ENCODE measurements at regions not wholly inside any gene's neighbourhood (a gene's known extent, or its start where the extent isn't known, plus 50 kb on each side); places are given as distances from the start of the nearest gene placed in this dataset.
"Not testable (repeated sequence)": the region's sequence is repeated elsewhere in the genome, so short reads cannot be mapped to it uniquely, and the experiment has no call there.

GRCh38 chr1:199057322-199057721 is 418.5 kb downstream of the PTPRC start:
- no peak for DNase-seq

- no peak for DNase-seq
Observed at GRCh38 chr1:199058281-199058680, 419.4 kb downstream of the PTPRC start.

GRCh38 chr1:199064971-199065370 is 426.1 kb downstream of the PTPRC start:
- no peak for DNase-seq

- no peak for DNase-seq
Observed at GRCh38 chr1:199067483-199067882, 428.6 kb downstream of the PTPRC start.

- no peak for DNase-seq
Observed at GRCh38 chr1:199071080-199071479, 432.2 kb downstream of the PTPRC start.

GRCh38 chr1:199073166-199073565 is 434.3 kb downstream of the PTPRC start:
- DNase-seq = no peak

- no peak for DNase-seq
Observed at GRCh38 chr1:199075792-199076191, 437.0 kb downstream of the PTPRC start.

GRCh38 chr1:199079994-199080393 is 441.2 kb downstream of the PTPRC start:
- DNase-seq = no peak

- no peak for DNase-seq
Observed at GRCh38 chr1:199081739-199082138, 442.9 kb downstream of the PTPRC start.

- DNase-seq = no peak
Observed at GRCh38 chr1:199082778-199083389, 444.0 kb downstream of the PTPRC start.

GRCh38 chr1:199083680-199084079 is 444.8 kb downstream of the PTPRC start:
- DNase-seq = peak; percentile 63

GRCh38 chr1:199084293-199084692 is 445.5 kb downstream of the PTPRC start:
- peak; percentile 73 for DNase-seq

GRCh38 chr1:199085903-199086302 is 447.1 kb downstream of the PTPRC start:
- no peak for DNase-seq

GRCh38 chr1:199087144-199087543 is 448.3 kb downstream of the PTPRC start:
- no peak for DNase-seq

- DNase-seq = no peak
Observed at GRCh38 chr1:199089393-199090122, 450.7 kb downstream of the PTPRC start.

- DNase-seq = not testable (repeated sequence)
Observed at GRCh38 chr1:199095628-199096027, 456.8 kb downstream of the PTPRC start.

GRCh38 chr1:199096591-199096990 is 457.8 kb downstream of the PTPRC start:
- no peak for DNase-seq

- DNase-seq = no peak
Observed at GRCh38 chr1:199098468-199098867, 459.6 kb downstream of the PTPRC start.

GRCh38 chr1:199101139-199101538 is 462.3 kb downstream of the PTPRC start:
- DNase-seq = no peak

GRCh38 chr1:199101635-199102034 is 462.8 kb downstream of the PTPRC start:
- no peak for DNase-seq

- no peak for DNase-seq
Observed at GRCh38 chr1:199102239-199102638, 463.4 kb downstream of the PTPRC start.

GRCh38 chr1:199109160-199109559 is 470.3 kb downstream of the PTPRC start:
- DNase-seq = no peak

GRCh38 chr1:199112365-199112764 is 473.5 kb downstream of the PTPRC start:
- no peak for DNase-seq

- DNase-seq = peak; percentile 66
Observed at GRCh38 chr1:199113265-199113869, 474.5 kb downstream of the PTPRC start.

Measured in fibroblast of skin of scalp (primary cell).